ENCODE measurements at regions not wholly inside any gene's neighbourhood (a gene's known extent, or its start where the extent isn't known, plus 50 kb on each side); places are given as distances from the start of the nearest gene placed in this dataset.

DNA sequence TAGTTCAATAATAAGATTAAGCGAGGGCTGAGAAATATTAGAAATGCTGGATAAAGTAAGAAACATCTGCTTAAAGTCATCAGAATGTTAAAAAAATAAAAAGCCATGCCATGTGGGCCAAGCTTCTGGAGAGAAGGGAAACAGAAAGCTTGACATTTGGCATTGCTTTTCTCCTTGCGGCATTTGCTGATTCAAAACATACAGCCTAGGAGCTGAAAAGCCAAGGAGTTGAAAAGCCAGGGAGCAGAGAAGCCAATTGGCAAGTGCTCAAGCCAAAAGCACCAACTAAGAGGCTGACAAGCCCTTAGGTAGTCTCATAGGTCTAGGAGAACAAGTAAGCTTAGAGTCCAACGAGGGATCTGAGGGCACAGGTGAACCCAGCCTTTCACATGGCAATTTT lies 754.3 kb downstream of the TLE4 start (continued):
- TF ChIP-seq, protein P1, sequence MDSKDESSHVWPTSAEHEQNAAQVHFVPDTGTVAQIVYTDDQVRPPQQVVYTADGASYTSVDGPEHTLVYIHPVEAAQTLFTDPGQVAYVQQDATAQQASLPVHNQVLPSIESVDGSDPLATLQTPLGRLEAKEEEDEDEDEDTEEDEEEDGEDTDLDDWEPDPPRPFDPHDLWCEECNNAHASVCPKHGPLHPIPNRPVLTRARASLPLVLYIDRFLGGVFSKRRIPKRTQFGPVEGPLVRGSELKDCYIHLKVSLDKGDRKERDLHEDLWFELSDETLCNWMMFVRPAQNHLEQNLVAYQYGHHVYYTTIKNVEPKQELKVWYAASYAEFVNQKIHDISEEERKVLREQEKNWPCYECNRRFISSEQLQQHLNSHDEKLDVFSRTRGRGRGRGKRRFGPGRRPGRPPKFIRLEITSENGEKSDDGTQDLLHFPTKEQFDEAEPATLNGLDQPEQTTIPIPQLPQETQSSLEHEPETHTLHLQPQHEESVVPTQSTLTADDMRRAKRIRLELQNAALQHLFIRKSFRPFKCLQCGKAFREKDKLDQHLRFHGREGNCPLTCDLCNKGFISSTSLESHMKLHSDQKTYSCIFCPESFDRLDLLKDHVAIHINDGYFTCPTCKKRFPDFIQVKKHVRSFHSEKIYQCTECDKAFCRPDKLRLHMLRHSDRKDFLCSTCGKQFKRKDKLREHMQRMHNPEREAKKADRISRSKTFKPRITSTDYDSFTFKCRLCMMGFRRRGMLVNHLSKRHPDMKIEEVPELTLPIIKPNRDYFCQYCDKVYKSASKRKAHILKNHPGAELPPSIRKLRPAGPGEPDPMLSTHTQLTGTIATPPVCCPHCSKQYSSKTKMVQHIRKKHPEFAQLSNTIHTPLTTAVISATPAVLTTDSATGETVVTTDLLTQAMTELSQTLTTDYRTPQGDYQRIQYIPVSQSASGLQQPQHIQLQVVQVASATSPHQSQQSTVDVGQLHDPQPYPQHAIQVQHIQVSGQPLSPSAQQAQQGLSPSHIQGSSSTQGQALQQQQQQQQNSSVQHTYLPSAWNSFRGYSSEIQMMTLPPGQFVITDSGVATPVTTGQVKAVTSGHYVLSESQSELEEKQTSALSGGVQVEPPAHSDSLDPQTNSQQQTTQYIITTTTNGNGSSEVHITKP (CRISPR knock-in tag; IDR thresholded peaks at IDR 0.05; ENCODE audit: low read depth), result no peak
- TF ChIP-seq MIER2 (CRISPR knock-in tag; IDR thresholded peaks at IDR 0.05), result no peak
- no peak for TF ChIP-seq GZF1 (CRISPR knock-in tag; IDR thresholded peaks at IDR 0.05)
- TF ChIP-seq, protein P2, sequence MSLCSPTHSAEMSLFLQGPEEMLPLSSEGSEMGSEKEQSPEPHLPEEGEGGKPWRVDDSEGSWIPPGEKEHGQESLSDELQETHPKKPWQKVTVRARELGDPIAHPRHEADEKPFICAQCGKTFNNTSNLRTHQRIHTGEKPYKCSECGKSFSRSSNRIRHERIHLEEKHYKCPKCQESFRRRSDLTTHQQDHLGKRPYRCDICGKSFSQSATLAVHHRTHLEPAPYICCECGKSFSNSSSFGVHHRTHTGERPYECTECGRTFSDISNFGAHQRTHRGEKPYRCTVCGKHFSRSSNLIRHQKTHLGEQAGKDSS (CRISPR knock-in tag; IDR thresholded peaks at IDR 0.05; ENCODE audit: borderline replicate concordance, low read depth), result no peak
- TF ChIP-seq ZNF432 (CRISPR knock-in tag; IDR thresholded peaks at IDR 0.05; ENCODE audit: borderline replicate concordance), result no peak

DNA sequence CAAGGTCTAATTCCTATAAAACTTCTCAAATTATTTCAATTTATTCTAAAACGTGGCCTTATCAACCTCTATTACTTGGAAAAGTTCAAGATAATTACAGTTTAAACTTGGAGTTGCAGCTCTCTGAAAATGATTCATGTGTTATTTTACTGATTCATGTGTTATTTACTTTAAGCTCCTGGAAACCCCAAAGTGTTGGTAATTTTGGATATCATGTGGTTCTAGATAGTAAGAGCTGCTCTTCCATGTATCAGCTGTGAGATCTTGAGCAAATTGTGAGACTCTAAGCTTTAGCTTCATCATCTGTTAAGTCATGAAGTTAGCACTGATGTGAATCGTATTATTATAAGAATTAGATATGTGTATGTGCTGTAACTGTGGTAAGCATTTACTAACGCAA lies 749.2 kb downstream of the TLE4 start:
- FAIRE-seq, result no peak
- WGBS (ENCODE audit: low lambda C conversion rate), result under 1% methylated on average over 3 of the region's 3 CpGs
- Histone ChIP-seq H3K4me2 (ENCODE audit: low read depth, low read length) (no peak overlapping the region), H2AFZ (ENCODE audit: low read length) (no peak overlapping the region), H3K4me1 (ENCODE audit: insufficient read depth, low read length) (no peaks in the 10 kb centered on the region), H3K36me3 (replicated peaks in 1 of 2; ENCODE audit: control insufficient read depth in 1 of 2, insufficient read depth in 2 of 2, low read length in 2 of 2) (no peaks in the 10 kb centered on the region), H3K4me3 (replicated peaks in 1 of 3; ENCODE audit: insufficient read depth in 1 of 3, low read depth in 2 of 3, low read length in 3 of 3) (no peak overlapping the region), H3K27me3 (ENCODE audit: control insufficient read depth in 1 of 2, insufficient read depth in 2 of 2, low read length in 2 of 2) (no peaks in the 10 kb centered on the region), H3K9me3 (ENCODE audit: low read length) (peaks cover 45% of the 10 kb centered on the region), H4K20me1 (ENCODE audit: insufficient read depth, low read length) (no peaks in the 10 kb centered on the region), H3K27ac (ENCODE audit: extremely low read length, insufficient read depth, low read length) (no peak overlapping the region), H3K79me2 (ENCODE audit: insufficient read depth, low read length) (no peaks in the 10 kb centered on the region), H3K9ac (ENCODE audit: insufficient read depth, low read depth, low read length) (no peak overlapping the region)
- no peak for DNase-seq (ENCODE audit: low spot score)
- intact Hi-C loops (cut with micrococcal nuclease; ENCODE audit: unreplicated experiment), result no loop called here
- no peak for ATAC-seq
- no TSS peak for BruUV-seq (replicated peaks)
- ChIA-PET POLR2A (no interaction called here), CTCF (ENCODE audit: low intra/inter-chr PET ratio, low total read pairs) (no interaction called here)
- in situ Hi-C loops (cut with HindIII; ENCODE audit: extremely low pct_ligation_motif_present, low pct_unique_long_range_greater_than_20kb), result no loop called here
- TF ChIP-seq GTF3A (CRISPR knock-in tag; conservative IDR thresholded peaks at IDR 0.05) (no peak), SRSF9 (IDR thresholded peaks at IDR 0.05; ENCODE audit: borderline replicate concordance, insufficient read depth, low read depth, low read length, poor library complexity, severe bottlenecking) (no peak), ZNF253 (CRISPR knock-in tag; IDR thresholded peaks at IDR 0.05; ENCODE audit: borderline replicate concordance) (no peak), ARID2 (CRISPR knock-in tag; IDR thresholded peaks at IDR 0.05; ENCODE audit: borderline replicate concordance) (no peak), KDM2A (CRISPR knock-in tag; IDR thresholded peaks at IDR 0.05; ENCODE audit: borderline replicate concordance, low read depth) (no peak), ZNF264 (CRISPR knock-in tag; IDR thresholded peaks at IDR 0.05) (no peak), CC2D1A (CRISPR knock-in tag; IDR thresholded peaks at IDR 0.05) (no peak), IKZF4 (CRISPR knock-in tag; IDR thresholded peaks at IDR 0.05; ENCODE audit: borderline replicate concordance, low read depth, not compliant biosample characterization) (no peak), PLRG1 (conservative IDR thresholded peaks at IDR 0.05) (no peak), POLR2AphosphoS2 (IDR thresholded peaks at IDR 0.05; ENCODE audit: low read depth, low read length) (no peak), ZNF205 (CRISPR knock-in tag; IDR thresholded peaks at IDR 0.05) (no peak), ZNF816 (CRISPR knock-in tag; IDR thresholded peaks at IDR 0.05; ENCODE audit: borderline replicate concordance) (no peak), ZMYM4 (CRISPR knock-in tag; IDR thresholded peaks at IDR 0.05) (no peak)
- TF ChIP-seq, protein P3, sequence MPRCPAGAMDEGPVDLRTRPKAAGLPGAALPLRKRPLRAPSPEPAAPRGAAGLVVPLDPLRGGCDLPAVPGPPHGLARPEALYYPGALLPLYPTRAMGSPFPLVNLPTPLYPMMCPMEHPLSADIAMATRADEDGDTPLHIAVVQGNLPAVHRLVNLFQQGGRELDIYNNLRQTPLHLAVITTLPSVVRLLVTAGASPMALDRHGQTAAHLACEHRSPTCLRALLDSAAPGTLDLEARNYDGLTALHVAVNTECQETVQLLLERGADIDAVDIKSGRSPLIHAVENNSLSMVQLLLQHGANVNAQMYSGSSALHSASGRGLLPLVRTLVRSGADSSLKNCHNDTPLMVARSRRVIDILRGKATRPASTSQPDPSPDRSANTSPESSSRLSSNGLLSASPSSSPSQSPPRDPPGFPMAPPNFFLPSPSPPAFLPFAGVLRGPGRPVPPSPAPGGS (CRISPR knock-in tag; IDR thresholded peaks at IDR 0.05), result no peak
